HepG2 (cell line): ENCODE measurements at regions not wholly inside any gene's neighbourhood (a gene's known extent, or its start where the extent isn't known, plus 50 kb on each side); places are given as distances from the start of the nearest gene placed in this dataset.

Experiments used
- ATAC-seq: fragments of 200-7000 bp; cut with Tn5 transposase; 3 replicates; pipeline ENCODE4 v1.9.1; 2020; ENCODE audit warnings: mild to moderate bottlenecking, moderate library complexity
- BruUV-seq: library from RNA; stranded (reverse); fragments of 400-500 nt; replicated peaks from 2 replicates; lab custom pipeline; 2021; lab: Mats Ljungman, UMichigan
- CTCF ChIA-PET: fragments of 300-600 bp; formaldehyde crosslinking; extraction: SDS; loops from one replicate; lab custom pipeline; 2021; ENCODE audit warnings: low total read pairs, inconsistent platforms, low intra/inter-chr PET ratio; lab: Yijun Ruan, JAX
- POLR2A ChIA-PET: fragments of 350-600 bp; sonication (Branson Sonifier 250); formaldehyde crosslinking; loops from one replicate; lab custom pipeline; 2020; ENCODE audit warnings: antibody characterized with exemption, inconsistent platforms; lab: Yijun Ruan, JAX
- DNase-seq: peaks from one replicate; pipeline ENCODE4 v3.0.0-alpha.2; 2015; ENCODE audit warnings: low spot score
- FAIRE-seq: peaks from 3 replicates; lab custom pipeline; 2011; peaks lifted over from hg19 to GRCh38; lab: Jason Lieb, UNC
- H2AFZ ChIP-seq: one replicate; pipeline ENCODE4 v1.6.1; 2011; ENCODE audit warnings: low read length, inconsistent platforms
- H3K27ac ChIP-seq: fragments of 300-600 bp; 3 replicates; pipeline ENCODE4 v1.8.0; 2011; ENCODE audit warnings: mixed run types, mild to moderate bottlenecking, mixed read lengths, low read length, inconsistent platforms; ENCODE audit not compliant: insufficient read depth; ENCODE audit errors: extremely low read length
- H3K27me3 ChIP-seq, 2 experiments: fragments of 200-600 bp in 1 of 2; 2 replicates in 1 of 2; 3 replicates in 1 of 2; pipeline versions ENCODE4 v1.6.0 to v1.8.0; 2011; ENCODE audit warnings: low read length in 2 of 2, mild to moderate bottlenecking in 2 of 2, moderate library complexity in 2 of 2, inconsistent platforms in 1 of 2; ENCODE audit not compliant: insufficient read depth in 2 of 2, control insufficient read depth in 1 of 2
- H3K36me3 ChIP-seq, 2 experiments: fragments of 200-600 bp in 1 of 2; replicated peaks in 1 of 2; 2 replicates in 1 of 2; 3 replicates in 1 of 2; pipeline versions ENCODE4 v1.5.1 to v1.8.0; 2011; ENCODE audit warnings: low read length in 2 of 2, inconsistent platforms in 1 of 2; ENCODE audit not compliant: insufficient read depth in 2 of 2, control insufficient read depth in 1 of 2
- H3K4me1 ChIP-seq: 2 replicates; pipeline ENCODE4 v1.5.1; 2012; ENCODE audit warnings: low read length, inconsistent platforms; ENCODE audit not compliant: insufficient read depth
- H3K4me2 ChIP-seq: 2 replicates; pipeline ENCODE4 v1.6.0; 2011; ENCODE audit warnings: low read depth, low read length, inconsistent platforms
- H3K4me3 ChIP-seq, 3 experiments: fragments of 200-600 bp in 1 of 3; sonication (generic), shearing (Covaris generic) in 1 of 3; replicated peaks in 1 of 3; 2 replicates each; pipeline ENCODE4 v1.5.1; 2011 to 2016; ENCODE audit warnings: low read length in 3 of 3, inconsistent platforms in 2 of 3, low read depth in 2 of 3, mild to moderate bottlenecking in 2 of 3, control low read depth in 1 of 3, mixed read lengths in 1 of 3; ENCODE audit not compliant: insufficient read depth in 1 of 3
- H3K79me2 ChIP-seq: one replicate; pipeline ENCODE4 v1.6.1; 2011; ENCODE audit warnings: low read length, inconsistent platforms; ENCODE audit not compliant: insufficient read depth
- H3K9ac ChIP-seq: 2 replicates; pipeline ENCODE4 v1.6.0; 2011; ENCODE audit warnings: mild to moderate bottlenecking, low read depth, low read length, inconsistent platforms; ENCODE audit not compliant: insufficient read depth
- H3K9me3 ChIP-seq: 2 replicates; pipeline ENCODE4 v1.5.1; 2012; ENCODE audit warnings: mild to moderate bottlenecking, low read length
- H4K20me1 ChIP-seq: 2 replicates; pipeline ENCODE4 v1.6.0; 2011; ENCODE audit warnings: inconsistent platforms, mild to moderate bottlenecking, low read length, moderate library complexity; ENCODE audit not compliant: insufficient read depth
- BRD4 ChIP-seq: sonication (generic); formaldehyde crosslinking; IDR thresholded peaks from 2 replicates; pipeline ENCODE4 v1.4.0; 2020; ENCODE audit warnings: missing genetic modification reagents
- FOXO1 ChIP-seq: sonication (generic); formaldehyde crosslinking; IDR thresholded peaks from 2 replicates; pipeline ENCODE4 v1.4.0; 2020; ENCODE audit warnings: missing genetic modification reagents
- HIVEP1 ChIP-seq: sonication (generic); formaldehyde crosslinking; IDR thresholded peaks from 2 replicates; pipeline ENCODE4 v1.4.0; 2020; ENCODE audit warnings: mild to moderate bottlenecking, missing genetic modification reagents
- PCBP1 ChIP-seq: fragments of 200-400 bp; formaldehyde crosslinking; IDR thresholded peaks from 2 replicates; pipeline ENCODE4 v1.6.1; 2017; ENCODE audit warnings: mild to moderate bottlenecking, low read depth, low read length, borderline replicate concordance
- STAG1 ChIP-seq: sonication (generic); formaldehyde crosslinking; IDR thresholded peaks from 2 replicates; pipeline ENCODE4 v1.4.0; 2020; ENCODE audit warnings: missing genetic modification reagents
- U2AF1 ChIP-seq: fragments of 200-400 bp; formaldehyde crosslinking; optimal IDR thresholded peaks from 2 replicates; pipeline ENCODE3; 2017; ENCODE audit warnings: mild to moderate bottlenecking, low read depth, low read length
- ZNF773 ChIP-seq: sonication (generic); formaldehyde crosslinking; IDR thresholded peaks from 2 replicates; pipeline ENCODE4 v1.4.0; 2020; ENCODE audit warnings: missing genetic modification reagents, borderline replicate concordance
- ZNF879 ChIP-seq: sonication (generic); formaldehyde crosslinking; IDR thresholded peaks from 2 replicates; pipeline ENCODE4 v1.8.1; 2023; ENCODE audit warnings: missing genetic modification reagents
- WGBS: methylation state at CpG from one replicate; pipeline ENCODE4 v1.1.6; 2017; ENCODE audit warnings: low lambda C conversion rate; 5-methylcytosine and 5-hydroxymethylcytosine counted together
- in situ Hi-C: cut with HindIII; loops from 2 replicates; pipeline ENCODE4 v1.10.0; 2017; ENCODE audit warnings: low pct_unique_long_range_greater_than_20kb; ENCODE audit not compliant: extremely low pct_ligation_motif_present
- intact Hi-C: fragments of 100-400 bp; cut with micrococcal nuclease; formaldehyde crosslinking; loops from one replicate; pipeline ENCODE4 v1.10.0; 2022; ENCODE audit not compliant: unreplicated experiment

- Histone ChIP-seq H3K4me2 (no peak overlapping the region), H3K27me3 (no peaks in the 10 kb centered on the region), H3K27ac (no peak overlapping the region), H2AFZ (no peak overlapping the region), H3K79me2 (no peaks in the 10 kb centered on the region), H3K9ac (no peak overlapping the region), H4K20me1 (no peaks in the 10 kb centered on the region), H3K4me1 (no peaks in the 10 kb centered on the region), H3K9me3 (no peaks in the 10 kb centered on the region), H3K4me3 (no peak overlapping the region), H3K36me3 (no peaks in the 10 kb centered on the region)
- ChIA-PET CTCF (no interaction called here), POLR2A (no interaction called here)
- ATAC-seq (no peak), DNase-seq (no peak), FAIRE-seq (no peak)
- in situ Hi-C loops (no loop called here), intact Hi-C loops (no loop called here)
- WGBS: 19% methylated on average over 5 of the region's 5 CpGs
- TF ChIP-seq FOXO1 (CRISPR knock-in tag): no peak
- no peak for TF ChIP-seq PCBP1
- no peak for TF ChIP-seq HIVEP1 (CRISPR knock-in tag)
- no peak for TF ChIP-seq STAG1 (CRISPR knock-in tag)
- no peak for TF ChIP-seq U2AF1
- no peak for TF ChIP-seq BRD4 (CRISPR knock-in tag)
- no peak for TF ChIP-seq ZNF773 (CRISPR knock-in tag)
- BruUV-seq: no TSS peak
These were observed 110.4 kb downstream of the TNFSF18 start for GRCh38 chr1:172940174-172940855.

GRCh38 chr1:172941471-172941870 is 109.3 kb downstream of the TNFSF18 start:
- ChIA-PET POLR2A (no interaction called here), CTCF (no interaction called here)
- no peak for ATAC-seq
- no peaks in the 10 kb centered on the region for H4K20me1 ChIP-seq
- FAIRE-seq: no peak
- H2AFZ ChIP-seq: no peak overlapping the region
- no TSS peak for BruUV-seq
- intact Hi-C loops (no loop called here), in situ Hi-C loops (no loop called here)
- H3K4me2 ChIP-seq: no peak overlapping the region
- H3K79me2 ChIP-seq: no peaks in the 10 kb centered on the region
- no peaks in the 10 kb centered on the region for H3K4me1 ChIP-seq
- H3K4me3 ChIP-seq: no peak overlapping the region
- no peaks in the 10 kb centered on the region for H3K27me3 ChIP-seq
- no peaks in the 10 kb centered on the region for H3K36me3 ChIP-seq
- no peaks in the 10 kb centered on the region for H3K9me3 ChIP-seq
- no peak for DNase-seq
- WGBS: no CpG with 5 or more reads among the region's 1 CpG
- no peak overlapping the region for H3K9ac ChIP-seq
- H3K27ac ChIP-seq: no peak overlapping the region
- TF ChIP-seq ZNF879 (CRISPR knock-in tag): no peak
